SK-N-SH (cell line): ENCODE measurements at regions not wholly inside any gene's neighbourhood (a gene's known extent, or its start where the extent isn't known, plus 50 kb on each side); places are given as distances from the start of the nearest gene placed in this dataset.

Source experiments
- CTCF ChIA-PET: fragments of 300-600, 350-600 bp; formaldehyde crosslinking; extraction: SDS; loops from one replicate; lab custom pipeline; 2021; lab: Yijun Ruan, JAX
- POLR2A ChIA-PET: fragments of 350-600 bp; sonication (Branson Sonifier 250); formaldehyde crosslinking; extraction: SDS; loops from one replicate; lab custom pipeline; 2020; ENCODE audit warnings: antibody characterized with exemption, inconsistent platforms; lab: Yijun Ruan, JAX
- DNase-seq: peaks from one replicate; pipeline ENCODE4 v3.0.0; 2012
- H2AFZ ChIP-seq: fragments of 200-600 bp; sonication (generic); 2 replicates; pipeline ENCODE4 v1.8.1; 2016; ENCODE audit warnings: antibody characterized with exemption, mild to moderate bottlenecking, low read depth
- H3F3A ChIP-seq: fragments of 200-600 bp; sonication (generic); replicated peaks from 2 replicates; pipeline ENCODE3; 2016; ENCODE audit warnings: antibody characterized with exemption, mild to moderate bottlenecking; ENCODE audit not compliant: insufficient read depth
- H3K27ac ChIP-seq, 2 experiments: fragments of 200-500 bp in 1 of 2; fragments of 200-600 bp in 1 of 2; sonication (Bioruptor generic) in 1 of 2; sonication (generic), shearing (Covaris generic) in 1 of 2; 2 replicates each; pipeline versions ENCODE4 v1.5.1 to v1.6.1; 2014 to 2016; ENCODE audit warnings: low read depth in 2 of 2, inconsistent platforms in 1 of 2, low read length in 1 of 2, mild to moderate bottlenecking in 1 of 2, mixed read lengths in 1 of 2
- H3K27me3 ChIP-seq: fragments of 200-600 bp; sonication (generic), shearing (Covaris generic); 2 replicates; pipeline ENCODE4 v1.6.1; 2016; ENCODE audit warnings: mixed run types; ENCODE audit not compliant: insufficient read depth
- H3K36me3 ChIP-seq, 2 experiments: fragments of 200-500 bp in 1 of 2; fragments of 200-600 bp in 1 of 2; sonication (Bioruptor generic) in 1 of 2; sonication (generic) in 1 of 2; replicated peaks in 1 of 2; 2 replicates each; pipeline versions ENCODE3 to v1.5.1; 2014 to 2016; ENCODE audit warnings: low read length in 1 of 2, mild to moderate bottlenecking in 1 of 2; ENCODE audit not compliant: insufficient read depth in 2 of 2, control insufficient read depth in 1 of 2
- H3K4me1 ChIP-seq, 2 experiments: fragments of 200-500 bp in 1 of 2; fragments of 200-600 bp in 1 of 2; sonication (Bioruptor generic) in 1 of 2; sonication (generic), shearing (Covaris generic) in 1 of 2; 2 replicates each; pipeline versions ENCODE4 v1.5.1 to v1.6.1; 2014 to 2016; ENCODE audit warnings: low read depth in 1 of 2, low read length in 1 of 2, mixed run types in 1 of 2; ENCODE audit not compliant: insufficient read depth in 2 of 2, control insufficient read depth in 1 of 2
- H3K4me2 ChIP-seq: fragments of 200-600 bp; sonication (generic), shearing (Covaris generic); 2 replicates; pipeline ENCODE4 v1.6.1; 2017; ENCODE audit warnings: mixed run types
- H3K4me3 ChIP-seq, 2 experiments: fragments of 200-500 bp in 1 of 2; fragments of 200-600 bp in 1 of 2; sonication (Bioruptor generic) in 1 of 2; sonication (generic), shearing (Covaris generic) in 1 of 2; 2 replicates each; pipeline versions ENCODE4 v1.5.1 to v1.8.1; 2014 to 2016; ENCODE audit warnings: low read depth in 2 of 2, inconsistent platforms in 1 of 2, low read length in 1 of 2, mild to moderate bottlenecking in 1 of 2, mixed read lengths in 1 of 2, moderate library complexity in 1 of 2
- H3K79me2 ChIP-seq: fragments of 200-600 bp; sonication (generic); 2 replicates; pipeline ENCODE4 v1.8.1; 2017; ENCODE audit warnings: mild to moderate bottlenecking; ENCODE audit not compliant: insufficient read depth
- H3K9ac ChIP-seq: fragments of 200-600 bp; sonication (generic); 2 replicates; pipeline ENCODE4 v1.6.1; 2017; ENCODE audit warnings: mixed run types
- H3K9me2 ChIP-seq: fragments of 200-600 bp; sonication (generic); 2 replicates; pipeline ENCODE4 v1.6.1; 2017; ENCODE audit warnings: mixed run types
- H3K9me3 ChIP-seq: fragments of 200-600 bp; sonication (generic); 2 replicates; pipeline ENCODE4 v1.6.1; 2017; ENCODE audit warnings: mixed run types, mild to moderate bottlenecking, moderate library complexity
- H4K20me1 ChIP-seq: fragments of 200-600 bp; sonication (generic); 2 replicates; pipeline ENCODE4 v1.6.1; 2017; ENCODE audit warnings: mild to moderate bottlenecking, mixed run types; ENCODE audit not compliant: insufficient read depth
- ELF1 ChIP-seq: IDR thresholded peaks from 2 replicates; pipeline ENCODE4 v1.4.0; 2012
- EP300 ChIP-seq, 2 experiments: IDR thresholded peaks; 2 replicates each; pipeline versions ENCODE4 v1.4.0 to v1.6.1; 2012; ENCODE audit warnings: borderline replicate concordance in 1 of 2, low read depth in 1 of 2, low read length in 1 of 2
- FOSL2 ChIP-seq: IDR thresholded peaks from 2 replicates; pipeline ENCODE4 v1.4.0; 2012; ENCODE audit warnings: low read depth, mild to moderate bottlenecking, moderate library complexity, borderline replicate concordance
- FOXM1 ChIP-seq: IDR thresholded peaks from 2 replicates; pipeline ENCODE4 v1.4.0; 2012; ENCODE audit warnings: low read depth, mild to moderate bottlenecking
- GABPA ChIP-seq: IDR thresholded peaks from 2 replicates; pipeline ENCODE4 v1.4.0; 2012; ENCODE audit warnings: low read depth, mild to moderate bottlenecking
- GATA2 ChIP-seq: sonication (generic); formaldehyde crosslinking; IDR thresholded peaks from 2 replicates; pipeline ENCODE4 v1.5.0; 2020; ENCODE audit warnings: mild to moderate bottlenecking, missing genetic modification reagents
- IRF3 ChIP-seq: fragments of 150-350 bp; IDR thresholded peaks from 2 replicates; pipeline ENCODE4 v1.6.1; 2016; ENCODE audit warnings: mild to moderate bottlenecking, low read depth, low read length
- JUND ChIP-seq: IDR thresholded peaks from 2 replicates; pipeline ENCODE4 v1.4.0; 2012
- MAX ChIP-seq: IDR thresholded peaks from 2 replicates; pipeline ENCODE4 v1.4.0; 2012; ENCODE audit warnings: low read depth
- MEF2A ChIP-seq: IDR thresholded peaks from 2 replicates; pipeline ENCODE4 v1.4.0; 2012; ENCODE audit warnings: low read depth, borderline replicate concordance
- MXI1 ChIP-seq: IDR thresholded peaks from 2 replicates; pipeline ENCODE4 v1.6.1; 2012; ENCODE audit warnings: mild to moderate bottlenecking, low read depth, low read length, improper control_type of control experiment
- NFIC ChIP-seq: IDR thresholded peaks from 2 replicates; pipeline ENCODE4 v1.4.0; 2012; ENCODE audit warnings: borderline replicate concordance
- NRF1 ChIP-seq: IDR thresholded peaks from 2 replicates; pipeline ENCODE4 v1.6.1; 2012; ENCODE audit warnings: low read depth, mild to moderate bottlenecking, low read length
- RAD21 ChIP-seq: IDR thresholded peaks from 2 replicates; pipeline ENCODE4 v1.6.1; 2012; ENCODE audit warnings: mild to moderate bottlenecking, low read length
- RCOR1 ChIP-seq: fragments of 150-350 bp; IDR thresholded peaks from 2 replicates; pipeline ENCODE4 v1.6.1; 2017; ENCODE audit warnings: antibody characterized with exemption, low read length
- REST ChIP-seq: IDR thresholded peaks from 2 replicates; pipeline ENCODE4 v1.6.1; 2012; ENCODE audit warnings: mild to moderate bottlenecking, low read depth, low read length, moderate library complexity
- RFX5 ChIP-seq: IDR thresholded peaks from 2 replicates; pipeline ENCODE4 v1.6.1; 2012; ENCODE audit warnings: mild to moderate bottlenecking, improper control_type of control experiment, low read length
- SIN3A ChIP-seq: IDR thresholded peaks from 2 replicates; pipeline ENCODE4 v1.6.1; 2012; ENCODE audit warnings: low read depth, mild to moderate bottlenecking, low read length, moderate library complexity, borderline replicate concordance
- TAF1 ChIP-seq: IDR thresholded peaks from 2 replicates; pipeline ENCODE4 v1.6.1; 2012; ENCODE audit warnings: low read depth, mild to moderate bottlenecking, low read length, moderate library complexity, borderline replicate concordance
- USF2 ChIP-seq: fragments of 150-350 bp; IDR thresholded peaks from 2 replicates; pipeline ENCODE4 v1.6.1; 2017; ENCODE audit warnings: antibody characterized with exemption, low read length, low read depth, borderline replicate concordance

- H3K4me2 ChIP-seq: no peak overlapping the region
- H3K36me3 ChIP-seq: no peaks in the 10 kb centered on the region
- TF ChIP-seq NFIC (no peak), GATA2 (CRISPR knock-in tag) (no peak), FOSL2 (no peak), RCOR1 (no peak), MEF2A (no peak), TAF1 (no peak), USF2 (no peak), SIN3A (no peak), MAX (no peak), FOXM1 (no peak), IRF3 (no peak), MXI1 (no peak), GABPA (no peak), RAD21 (no peak), JUND (no peak)
- no peak overlapping the region for H3K4me3 ChIP-seq
- H3F3A ChIP-seq: no peaks in the 10 kb centered on the region
- H3K9me3 ChIP-seq: peaks cover 3% of the 10 kb centered on the region; the same call in 1 of the 2 replicates
- H3K4me1 ChIP-seq: no peaks in the 10 kb centered on the region
- POLR2A ChIA-PET: no interaction called here
- H3K27ac ChIP-seq: no peak overlapping the region
- H3K27me3 ChIP-seq: no peaks in the 10 kb centered on the region
- H3K9me2 ChIP-seq: no peaks in the 10 kb centered on the region
- H3K79me2 ChIP-seq: no peaks in the 10 kb centered on the region
- no peak for DNase-seq
- H4K20me1 ChIP-seq: no peaks in the 10 kb centered on the region
- no peak overlapping the region for H2AFZ ChIP-seq
- CTCF ChIA-PET: no interaction called here
- no peak overlapping the region for H3K9ac ChIP-seq
Measured at GRCh38 chr10:9845075-9845474, 1172.6 kb upstream of the CELF2 start.

- no peaks in the 10 kb centered on the region for H3K27me3 ChIP-seq
- no peak for TF ChIP-seq ELF1
- no peak for TF ChIP-seq SIN3A
- TF ChIP-seq NFIC: no peak
- no peak for TF ChIP-seq REST
- TF ChIP-seq EP300 (IDR thresholded peaks at IDR 0.05; ENCODE audit: borderline replicate concordance in 1 of 2, low read depth in 1 of 2, low read length in 1 of 2): no peak
- no peak for TF ChIP-seq MAX
- no peak for TF ChIP-seq MEF2A
- no peak for TF ChIP-seq NRF1
- TF ChIP-seq RFX5: no peak
- H3K4me2 ChIP-seq: no peak overlapping the region
- no peak overlapping the region for H3K27ac ChIP-seq
- no peaks in the 10 kb centered on the region for H4K20me1 ChIP-seq
- H3K9me2 ChIP-seq: no peaks in the 10 kb centered on the region
- no peaks in the 10 kb centered on the region for H3K4me1 ChIP-seq
- H3K79me2 ChIP-seq: no peaks in the 10 kb centered on the region
- no peaks in the 10 kb centered on the region for H3K36me3 ChIP-seq
- no peak overlapping the region for H3K9ac ChIP-seq
- no peaks in the 10 kb centered on the region for H3F3A ChIP-seq
- no peak overlapping the region for H2AFZ ChIP-seq
- no peak overlapping the region for H3K4me3 ChIP-seq
- ChIA-PET POLR2A (no interaction called here), CTCF (interaction anchor here (1.6 kb wide), 1 partner anchor 10 kb away, joined by 5 read pairs; no protein-coding TSS in a partner anchor)
- peaks cover 17% of the 10 kb centered on the region for H3K9me3 ChIP-seq
- DNase-seq: no peak
Measured at GRCh38 chr10:9848278-9848677, 1169.4 kb upstream of the CELF2 start.
